DMS79 (cell line): ENCODE measurements at regions not wholly inside any gene's neighbourhood (a gene's known extent, or its start where the extent isn't known, plus 50 kb on each side); places are given as distances from the start of the nearest gene placed in this dataset.
"Not testable (repeated sequence)": the region's sequence is repeated elsewhere in the genome, so short reads cannot be mapped to it uniquely, and the experiment has no call there.

Source experiments
- DNase-seq: peaks from one replicate; lab custom pipeline; 2025; lab: John Stamatoyannopoulos, UW

- no peak for DNase-seq
Measured at GRCh38 chr1:212155219-212155618, 119.7 kb downstream of the DTL start.

- no peak for DNase-seq
Measured at GRCh38 chr1:212157252-212157651, 121.7 kb downstream of the DTL start.

- DNase-seq: no peak
Measured at GRCh38 chr1:212158912-212159796, 123.6 kb downstream of the DTL start.

- no peak for DNase-seq
Measured at GRCh38 chr1:212161231-212161781, 123.9 kb upstream of the PPP2R5A start.

- no peak for DNase-seq
Measured at GRCh38 chr1:212162635-212163034, 122.6 kb upstream of the PPP2R5A start.

GRCh38 chr1:212164095-212164872, 120.9 kb upstream of the PPP2R5A start:
- no peak for DNase-seq

- no peak for DNase-seq
Measured at GRCh38 chr1:212166244-212166643, 119.0 kb upstream of the PPP2R5A start.

- DNase-seq: no peak
Measured at GRCh38 chr1:212166644-212167043, 118.6 kb upstream of the PPP2R5A start.

- no peak for DNase-seq
Measured at GRCh38 chr1:212167098-212167497, 118.1 kb upstream of the PPP2R5A start.

GRCh38 chr1:212173567-212173966, 111.6 kb upstream of the PPP2R5A start:
- DNase-seq: no peak

GRCh38 chr1:212174295-212174694, 110.9 kb upstream of the PPP2R5A start:
- DNase-seq: not testable (repeated sequence)

GRCh38 chr1:212177542-212177941, 107.7 kb upstream of the PPP2R5A start:
- DNase-seq: no peak

- no peak for DNase-seq
Measured at GRCh38 chr1:212178851-212179250, 106.4 kb upstream of the PPP2R5A start.

- DNase-seq: no peak
Measured at GRCh38 chr1:212179394-212180076, 105.7 kb upstream of the PPP2R5A start.

- no peak for DNase-seq
Measured at GRCh38 chr1:212181015-212181882, 104.0 kb upstream of the PPP2R5A start.

- DNase-seq: no peak
Measured at GRCh38 chr1:212182171-212182570, 103.0 kb upstream of the PPP2R5A start.

- no peak for DNase-seq
Measured at GRCh38 chr1:212182579-212182978, 102.6 kb upstream of the PPP2R5A start.

- DNase-seq: no peak
Measured at GRCh38 chr1:212186427-212187207, 98.6 kb upstream of the PPP2R5A start.

- no peak for DNase-seq
Measured at GRCh38 chr1:212188599-212189351, 96.4 kb upstream of the PPP2R5A start.

GRCh38 chr1:212189352-212189738, 95.9 kb upstream of the PPP2R5A start:
- DNase-seq: no peak
